HG03103 (cell line): ENCODE measurements at regions not wholly inside any gene's neighbourhood (a gene's known extent, or its start where the extent isn't known, plus 50 kb on each side); places are given as distances from the start of the nearest gene placed in this dataset.

ENCODE experiments used
- ATAC-seq: cut with Tn5 transposase; IDR thresholded peaks from one replicate; pipeline ENCODE4 v1.9.1; 2021; ENCODE audit warnings: low read depth; ENCODE audit not compliant: unreplicated experiment

DNA sequence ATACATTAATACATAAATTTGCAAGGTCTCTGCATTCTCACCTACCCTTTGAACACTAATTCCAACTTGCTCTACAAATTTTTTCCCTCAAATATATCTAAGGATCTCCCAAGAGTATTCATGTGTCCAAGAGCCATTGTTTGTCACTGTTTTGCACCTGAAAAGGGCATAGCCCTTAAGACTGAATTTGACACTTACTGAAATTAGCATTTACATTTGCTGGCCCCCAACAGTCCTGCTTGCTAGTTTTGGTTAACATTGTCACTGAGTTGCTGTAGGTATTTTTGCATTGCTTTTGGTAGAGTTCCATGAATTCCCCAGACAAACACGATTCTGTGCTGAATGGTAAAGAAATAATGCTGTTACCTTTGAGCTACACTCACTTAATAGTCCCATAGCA lies 57.3 kb downstream of the KCNA4 start:
- no peak for ATAC-seq

DNA sequence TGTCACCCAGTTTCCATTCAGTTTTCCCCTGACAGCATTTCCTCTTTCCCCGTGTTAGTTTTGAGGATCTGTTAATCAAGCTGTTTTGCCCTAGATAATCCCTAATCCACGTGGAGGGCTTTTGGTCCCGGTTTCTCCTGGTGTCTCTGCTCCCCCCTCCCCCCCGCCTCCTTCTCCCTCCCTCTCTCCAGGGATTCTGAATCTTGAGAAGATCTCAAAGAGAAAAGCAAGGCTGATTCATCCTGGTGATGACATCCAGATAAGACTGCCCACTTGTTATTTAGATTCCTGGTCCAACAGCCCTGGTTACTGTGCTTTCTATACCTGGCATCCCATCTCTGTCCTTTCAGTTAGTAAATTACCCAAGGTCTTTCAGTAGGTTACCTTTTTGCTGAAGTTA lies 59.4 kb downstream of the KCNA4 start:
- no peak for ATAC-seq

DNA sequence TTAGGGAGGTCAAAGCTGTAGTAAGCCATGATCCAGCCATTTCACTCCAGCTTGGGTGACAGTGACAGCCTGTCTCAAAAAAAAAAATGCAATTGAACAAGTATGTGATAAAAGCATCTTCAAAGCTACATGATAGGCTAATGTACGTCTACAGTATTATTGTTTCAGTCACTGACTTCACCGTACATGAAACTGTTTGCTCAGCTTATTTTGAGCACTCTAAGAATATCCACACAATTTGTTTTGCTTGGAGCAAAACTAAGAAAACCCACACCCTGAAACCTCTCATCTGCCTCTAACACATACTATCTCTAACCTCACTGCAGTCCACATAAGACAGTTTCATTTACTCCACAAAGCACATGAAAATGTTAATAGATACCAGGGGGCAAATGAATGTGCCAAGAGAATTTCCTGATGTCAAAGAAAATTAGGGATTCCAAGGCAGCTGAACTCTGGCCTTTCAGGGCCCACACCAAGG lies 60.7 kb downstream of the KCNA4 start:
- no peak for ATAC-seq

DNA sequence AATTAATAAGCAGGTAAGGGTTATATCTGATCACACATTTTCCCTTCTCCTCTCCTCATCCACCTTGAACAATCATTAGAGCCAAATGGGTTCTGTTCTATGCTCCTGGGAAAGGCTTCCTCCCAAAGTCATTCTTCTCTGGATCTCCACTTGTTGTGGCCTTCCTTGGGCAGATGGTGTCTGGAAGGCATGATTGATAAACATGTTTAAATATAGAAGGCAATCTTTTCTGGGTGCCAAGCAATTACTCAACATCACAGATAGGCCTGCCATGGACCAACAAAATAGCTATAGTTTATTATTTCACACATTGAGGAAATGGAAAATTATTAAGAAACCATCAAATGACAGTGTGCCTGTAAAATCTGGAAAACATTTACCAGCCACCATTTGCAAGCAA lies 73.5 kb downstream of the KCNA4 start:
- ATAC-seq: no peak

DNA sequence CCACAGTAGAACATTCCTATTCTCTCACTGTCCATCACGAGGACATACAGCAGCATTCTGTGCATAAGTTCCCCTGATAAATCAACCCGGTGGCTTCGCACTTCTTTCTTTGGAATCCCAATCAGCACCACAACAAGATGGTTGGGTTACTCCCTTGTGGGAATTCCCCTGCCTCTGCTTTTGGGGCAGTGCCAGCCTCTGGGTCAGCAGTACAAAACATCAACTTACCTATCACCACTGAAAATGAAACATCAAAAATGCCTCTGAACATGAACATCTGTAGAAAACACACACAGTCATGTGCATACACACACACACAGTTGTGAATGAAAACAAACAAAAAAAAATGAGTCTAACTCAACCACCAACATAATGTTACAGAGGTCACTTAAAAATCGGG lies 79.3 kb downstream of the KCNA4 start:
- ATAC-seq: no peak

DNA sequence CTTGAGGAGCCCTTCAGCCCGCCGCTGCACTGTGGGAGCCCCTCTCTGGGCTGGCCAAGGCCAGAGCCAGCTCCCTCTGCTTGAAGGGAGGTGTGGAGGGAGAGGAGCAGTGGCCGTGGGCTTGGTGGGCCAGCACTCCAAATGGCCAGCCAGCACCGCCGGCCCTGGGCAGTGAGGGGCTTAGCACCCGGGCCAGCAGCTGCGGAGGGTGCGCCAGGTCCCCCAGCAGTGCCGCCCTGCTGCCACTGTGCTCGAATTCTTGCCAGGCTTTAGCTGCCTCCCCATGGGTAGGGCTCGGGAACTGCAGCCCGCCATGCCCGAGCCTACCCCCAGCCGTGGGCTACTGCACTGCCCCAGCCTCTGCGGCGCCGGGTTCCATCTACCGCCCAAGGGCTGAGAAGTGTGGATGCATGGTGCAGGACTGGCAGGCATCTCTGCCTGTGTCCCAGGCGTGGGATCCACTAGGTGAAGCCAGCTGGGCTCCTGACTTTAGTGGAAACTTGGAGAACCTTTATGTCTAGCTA lies 82.7 kb downstream of the KCNA4 start:
- no peak for ATAC-seq

DNA sequence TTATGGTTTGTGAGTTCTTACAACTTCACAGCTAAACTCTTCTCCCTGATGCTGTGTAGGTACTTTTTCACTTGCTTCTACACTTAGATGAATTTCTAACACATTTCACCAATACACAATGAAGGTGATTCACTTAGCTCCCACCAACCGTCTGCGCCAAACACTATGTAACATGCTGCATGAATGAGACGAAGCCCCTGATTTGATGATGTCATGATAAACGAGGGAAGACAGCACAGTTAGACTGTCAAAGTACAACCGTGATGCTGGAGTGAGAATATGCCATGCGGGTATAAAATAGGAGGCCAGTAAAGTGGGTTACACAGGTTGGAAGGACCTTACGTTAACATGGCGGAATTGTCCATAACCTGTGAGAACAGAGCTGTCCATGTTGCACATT lies 100.8 kb downstream of the KCNA4 start:
- no peak for ATAC-seq

DNA sequence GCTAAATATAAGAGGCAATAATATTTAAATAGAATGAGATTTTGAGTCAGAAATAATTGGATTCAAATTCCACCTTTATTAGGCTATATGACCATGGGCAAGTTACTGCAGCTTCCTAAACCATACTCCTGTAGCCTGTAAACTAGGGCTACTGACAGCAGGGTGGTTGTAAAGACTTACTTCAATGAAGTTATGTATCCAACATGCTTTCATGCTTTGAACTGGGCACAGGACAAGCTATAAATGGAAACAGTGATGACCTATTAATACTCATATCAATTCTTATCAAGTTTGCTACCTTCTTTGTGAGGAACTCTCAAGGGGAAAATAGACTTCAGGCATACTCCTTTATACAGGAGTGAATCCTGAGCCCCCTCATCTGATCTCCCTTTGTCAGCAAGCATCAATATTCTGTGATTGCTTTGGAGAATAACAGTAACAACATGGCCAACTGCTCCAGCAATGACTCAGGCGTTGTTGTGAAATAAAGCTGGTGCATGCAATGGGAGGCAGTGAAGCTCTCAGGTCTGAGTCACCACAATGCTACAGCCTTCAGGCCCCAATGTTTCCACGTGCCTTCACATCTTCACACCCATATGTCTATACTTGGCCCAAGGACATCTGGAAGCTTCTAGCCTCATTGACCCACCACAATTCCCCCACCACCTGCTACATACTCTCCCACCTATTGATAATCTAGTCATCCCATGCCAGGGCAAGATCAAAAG lies 102.5 kb downstream of the KCNA4 start:
- ATAC-seq: no peak

DNA sequence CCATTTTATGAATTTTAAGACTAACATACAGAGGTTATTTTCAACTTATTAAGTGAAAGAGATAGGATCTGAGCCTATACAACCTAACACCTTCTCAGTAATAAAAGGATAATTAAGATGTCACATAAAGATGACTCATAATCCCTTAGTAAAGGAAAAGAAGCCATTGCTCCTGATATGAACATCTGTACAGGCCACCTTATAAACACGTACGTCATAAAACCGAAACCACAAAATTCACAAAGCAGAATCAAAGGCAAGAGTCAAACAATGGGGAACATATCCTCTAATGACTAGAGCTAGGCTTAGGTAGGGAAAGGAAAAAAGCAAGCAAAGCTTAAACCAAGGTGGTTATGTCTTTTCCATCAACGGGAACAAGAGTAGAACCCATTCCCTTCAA lies 103.5 kb downstream of the KCNA4 start:
- ATAC-seq: no peak

DNA sequence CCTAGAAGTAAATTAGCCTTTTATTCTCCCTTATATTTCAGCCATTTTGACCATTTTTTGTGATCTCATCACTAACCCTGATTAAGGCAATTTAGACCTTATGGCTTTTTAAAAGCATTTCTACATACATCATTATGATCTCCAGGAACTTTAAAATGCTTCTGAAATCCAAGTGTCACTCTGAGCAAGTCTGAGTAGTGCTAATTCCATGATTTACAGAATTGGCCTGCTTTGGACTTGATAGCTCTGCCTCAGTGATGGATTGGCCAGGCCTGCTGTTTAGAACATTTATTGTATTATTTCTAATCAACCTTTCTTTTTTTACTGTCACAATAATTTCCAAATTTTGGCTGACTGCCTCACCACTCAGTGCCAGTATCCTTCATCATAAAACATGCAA lies 116.4 kb downstream of the KCNA4 start:
- no peak for ATAC-seq

DNA sequence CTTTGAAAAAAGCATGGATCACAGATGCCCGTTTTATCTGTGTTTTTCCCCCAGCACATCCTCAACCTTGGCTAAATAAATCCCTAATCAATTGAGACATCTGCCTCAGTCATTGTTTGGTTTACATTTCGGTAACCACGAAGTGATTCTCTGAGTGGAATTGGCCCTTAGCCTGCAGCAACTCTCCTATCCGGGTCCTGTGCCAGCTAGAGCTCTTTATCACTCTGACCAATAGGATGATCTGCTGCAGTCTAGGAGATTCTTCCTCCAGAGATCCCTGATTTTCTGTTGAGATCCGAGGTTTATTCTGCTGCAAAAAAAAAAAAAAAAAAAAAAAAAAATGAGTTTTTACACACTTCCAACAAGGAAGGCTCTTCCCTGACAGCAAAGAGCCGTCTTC lies 137.3 kb downstream of the KCNA4 start:
- ATAC-seq: no peak

DNA sequence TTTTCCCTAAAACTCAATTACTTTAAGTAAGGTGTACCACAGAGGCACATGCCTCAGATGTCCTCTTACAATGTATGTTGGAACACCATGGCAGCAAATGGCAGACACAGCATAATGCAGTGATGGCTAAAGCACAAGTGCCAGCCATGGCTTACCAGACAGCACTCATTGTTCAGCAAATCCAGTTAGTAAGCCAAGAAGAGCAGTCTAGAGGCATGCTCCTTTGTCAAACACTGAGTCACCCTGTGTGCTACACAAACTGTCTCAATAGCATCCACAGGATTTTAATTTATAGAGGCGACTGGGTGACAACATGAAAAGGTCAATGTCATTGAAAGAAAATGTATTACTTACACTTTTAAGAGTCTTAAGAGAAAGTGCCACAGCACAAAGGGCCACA lies 140.6 kb downstream of the KCNA4 start:
- no peak for ATAC-seq

DNA sequence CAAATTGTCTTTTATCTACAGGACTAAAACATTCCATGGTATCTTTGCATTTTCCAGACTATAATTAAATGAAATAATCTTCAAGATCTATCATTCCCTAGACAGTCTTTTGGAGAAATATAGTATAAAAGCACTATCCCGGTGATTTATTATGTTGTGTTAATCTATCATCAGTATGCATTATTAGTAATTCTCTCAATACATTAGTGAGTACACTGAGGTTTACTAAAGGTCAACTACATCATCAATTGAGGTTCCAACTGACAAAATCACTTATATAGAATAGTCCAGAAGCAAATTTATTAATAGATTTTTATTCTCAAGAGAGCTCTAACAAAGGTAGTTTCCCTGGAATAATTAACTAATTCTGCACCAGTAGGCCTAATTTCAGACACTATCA lies 169.6 kb downstream of the KCNA4 start:
- ATAC-seq: no peak

DNA sequence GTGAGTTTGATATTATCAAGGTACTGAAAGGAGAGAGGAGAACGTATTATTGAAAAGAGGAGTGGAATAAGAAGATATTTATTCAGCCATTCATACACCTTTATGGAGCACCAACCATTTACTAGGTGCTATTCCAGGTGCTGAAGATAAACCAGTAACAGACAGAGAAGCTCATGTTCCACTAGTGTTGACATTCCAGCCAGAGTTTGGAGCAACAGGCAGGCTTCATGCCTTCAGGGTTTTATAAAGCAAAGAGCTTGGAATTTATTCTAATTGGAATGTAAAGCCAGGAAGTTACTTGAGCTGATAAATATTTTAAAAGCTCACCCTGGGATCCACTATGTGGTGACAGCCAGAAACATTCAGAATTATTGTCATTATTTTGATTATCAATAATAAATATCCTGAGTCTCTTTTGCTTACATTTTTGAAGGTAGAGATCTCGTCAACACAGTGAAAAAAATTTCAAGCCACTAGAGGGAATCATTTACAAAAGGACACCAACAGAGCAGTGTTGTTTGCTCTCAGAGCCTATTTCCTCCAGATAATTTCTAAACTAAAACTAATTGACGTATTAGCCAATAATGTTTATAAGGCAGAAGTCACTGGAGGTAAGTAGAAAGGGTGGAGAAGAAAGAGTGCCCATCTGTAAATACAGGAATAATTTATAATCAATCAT lies 172.0 kb downstream of the KCNA4 start:
- ATAC-seq: no peak

DNA sequence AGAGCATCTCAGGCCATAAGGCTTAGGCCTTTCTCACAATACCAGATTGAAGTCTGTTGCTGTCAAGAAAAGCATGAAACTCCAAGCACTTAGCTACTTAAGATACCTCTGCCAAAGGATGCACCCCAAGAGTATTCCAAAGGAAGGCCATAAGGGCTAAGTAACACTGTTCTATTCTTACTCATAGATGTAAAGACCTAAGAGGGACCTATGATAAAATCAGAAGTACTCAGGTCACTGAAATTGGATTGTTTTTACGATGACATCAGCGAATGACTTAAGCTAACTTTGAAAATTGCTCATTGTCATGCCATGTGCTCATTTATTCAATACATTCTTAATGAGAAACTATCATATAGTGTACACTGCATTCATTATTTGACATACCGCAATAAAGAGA lies 172.8 kb downstream of the KCNA4 start:
- no peak for ATAC-seq

DNA sequence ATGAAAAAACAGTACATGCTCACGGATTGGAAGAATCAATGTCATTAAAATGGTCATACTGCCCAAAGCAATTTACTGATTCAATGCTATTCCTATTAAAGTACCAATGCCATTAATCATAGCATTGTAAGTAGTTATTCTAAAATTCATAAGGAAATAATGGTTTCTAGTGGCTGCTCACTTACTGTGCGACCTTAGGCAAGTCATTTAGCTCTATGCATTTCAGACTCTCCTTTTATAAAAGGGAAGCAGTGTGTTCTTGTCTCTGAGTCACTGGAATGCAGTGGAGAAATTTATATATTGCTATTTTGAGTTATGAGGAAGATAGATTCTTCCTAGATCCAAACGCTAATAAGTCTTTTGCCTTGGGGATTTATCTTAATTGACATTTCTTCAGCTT lies 174.8 kb downstream of the KCNA4 start:
- no peak for ATAC-seq

DNA sequence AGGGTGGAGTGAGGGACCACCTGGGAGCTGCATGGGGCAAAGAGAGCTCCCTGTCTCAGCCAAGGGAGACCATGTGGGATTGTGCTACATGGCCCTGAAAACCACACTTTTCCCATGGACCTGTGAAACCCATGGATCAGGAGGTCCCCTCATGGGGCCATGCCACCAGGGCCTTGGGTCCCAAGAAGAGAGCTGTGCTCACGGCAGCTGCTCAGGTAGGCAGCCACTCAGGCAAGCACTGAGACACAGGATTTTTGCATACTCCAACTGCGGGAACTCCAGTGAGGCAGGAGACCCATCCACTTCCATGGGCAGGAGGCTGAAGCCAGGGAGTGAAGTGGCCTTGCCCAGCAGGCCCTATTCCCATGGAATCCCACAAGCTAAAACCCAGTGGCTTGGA lies 190.0 kb downstream of the KCNA4 start:
- ATAC-seq: no peak

DNA sequence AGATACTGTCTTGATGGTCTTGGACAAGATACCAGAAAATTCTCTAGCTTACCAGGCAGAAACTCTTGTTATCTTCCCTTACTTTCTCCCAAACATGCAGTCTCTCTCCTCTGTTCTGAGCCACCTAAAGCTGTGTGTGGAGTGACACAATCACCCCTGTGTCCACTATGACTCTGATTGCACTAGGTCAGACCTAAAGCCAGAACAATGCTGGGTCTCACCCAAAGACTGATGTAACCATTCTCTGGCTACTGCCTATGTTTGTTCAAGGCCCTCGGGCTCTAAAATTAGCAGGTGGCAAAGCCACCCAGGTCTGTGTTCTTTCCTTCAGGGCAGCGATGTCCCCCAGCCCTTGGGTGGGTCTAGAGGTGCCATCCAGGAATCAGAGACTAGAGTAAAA lies 200.5 kb downstream of the KCNA4 start:
- no peak for ATAC-seq

DNA sequence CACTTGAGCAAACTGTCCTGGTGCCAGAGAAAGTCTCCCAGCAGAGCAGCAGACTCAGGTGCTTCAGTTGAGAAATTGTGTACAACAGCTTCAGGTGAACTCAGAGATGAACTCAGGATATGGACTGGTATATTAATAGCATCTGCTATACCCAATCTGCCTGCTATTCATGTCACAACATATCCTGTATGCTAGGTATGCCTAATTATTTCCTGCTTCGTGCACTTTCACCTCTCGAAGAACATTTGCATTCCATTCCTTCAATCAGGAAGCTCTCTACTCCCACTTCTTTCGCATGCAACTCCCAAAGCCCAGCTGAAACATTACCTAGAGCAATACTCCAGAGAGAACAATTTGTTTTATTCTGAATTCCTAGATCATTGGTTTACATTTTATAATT lies 207.7 kb downstream of the KCNA4 start:
- ATAC-seq: no peak

DNA sequence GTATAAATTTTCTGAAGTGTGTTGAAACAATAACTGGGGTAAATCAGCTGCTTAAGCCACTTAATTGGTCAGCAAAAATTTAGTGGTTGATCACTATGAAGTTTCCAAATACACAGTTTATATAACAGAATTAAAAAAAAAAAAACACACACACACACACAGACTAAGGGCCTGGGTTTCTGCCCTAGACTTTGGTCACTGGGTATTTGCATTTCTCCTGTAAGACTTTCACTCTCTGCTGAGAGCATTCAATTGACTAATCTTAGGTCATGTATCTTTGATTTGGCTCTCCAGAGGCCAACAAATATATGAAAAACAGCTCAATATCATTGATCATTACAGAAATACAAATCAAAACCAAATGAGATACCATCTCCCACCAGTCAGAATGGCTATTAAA lies 214.3 kb downstream of the KCNA4 start:
- ATAC-seq: no peak

DNA sequence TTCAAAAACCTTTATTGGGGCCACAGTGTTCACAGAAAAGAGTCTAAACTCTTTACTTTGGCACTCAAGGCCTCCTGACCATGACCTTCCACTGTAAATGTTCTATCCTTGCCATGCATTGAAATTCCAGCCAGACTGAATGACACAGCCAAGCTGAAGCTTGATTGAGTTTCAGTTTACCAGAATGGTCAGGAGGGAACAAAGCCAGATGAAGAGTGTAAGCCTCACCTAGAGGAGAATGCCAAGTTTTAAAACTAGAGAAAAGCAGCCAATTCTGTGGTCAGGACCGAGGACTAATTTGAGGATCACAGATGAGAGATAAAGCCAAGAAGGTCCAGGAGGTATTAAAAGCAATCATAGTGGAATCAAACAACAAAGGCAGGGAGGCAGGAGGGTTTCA lies 215.3 kb downstream of the KCNA4 start:
- no peak for ATAC-seq

DNA sequence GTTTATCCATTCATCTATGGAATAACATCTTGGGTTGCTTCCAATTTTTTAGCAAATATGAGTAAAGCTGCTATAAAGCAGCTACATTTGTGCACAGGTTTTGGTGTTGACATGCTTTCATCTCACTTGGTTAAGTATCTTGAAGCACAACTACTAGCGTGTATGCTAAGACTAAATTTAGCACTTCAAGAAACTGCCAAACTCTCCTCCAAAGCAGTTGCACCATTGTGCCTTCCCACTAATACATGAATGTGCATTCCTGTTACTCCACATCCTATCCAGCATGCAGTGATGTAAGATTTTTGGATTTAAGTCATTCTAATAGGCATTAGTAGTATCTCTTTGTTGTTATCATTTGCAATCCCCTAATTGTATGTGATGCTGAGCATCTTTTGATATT lies 230.7 kb downstream of the KCNA4 start:
- no peak for ATAC-seq
